Nucleus accumbens (tissue), 56 donors: ENCODE measurements at regions not wholly inside any gene's neighbourhood (a gene's known extent, or its start where the extent isn't known, plus 50 kb on each side); places are given as distances from the start of the nearest gene placed in this dataset.
A peak's percentile ranks its signal among the peaks of the same experiment; 100 is the strongest.
"Not testable (repeated sequence)": the region's sequence is repeated elsewhere in the genome, so short reads cannot be mapped to it uniquely, and the experiment has no call there.

Experiments used
- DNase-seq, 56 donors: peaks; one replicate each; lab custom pipeline; 2025; lab: John Stamatoyannopoulos, UW

DNA sequence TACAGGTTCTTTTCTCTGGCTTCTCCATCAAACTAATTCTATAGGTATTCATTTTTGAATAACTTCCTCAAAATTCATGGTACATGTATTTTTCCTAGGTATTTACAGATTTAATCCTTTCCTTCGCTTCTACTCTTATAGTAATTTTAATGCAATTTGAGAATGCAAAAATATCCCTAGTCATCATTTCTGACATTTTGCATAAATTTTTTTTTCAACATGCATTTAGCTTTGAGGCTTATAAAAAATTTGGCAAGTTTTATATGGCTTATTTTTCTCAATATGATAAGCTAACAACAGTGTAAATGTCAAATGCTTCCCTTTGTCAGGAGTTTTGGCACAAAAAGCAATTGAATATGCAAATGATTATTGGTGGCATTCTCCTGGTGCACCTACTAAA, 872.6 kb downstream of the FLRT2 start:
- no peak for DNase-seq

DNA sequence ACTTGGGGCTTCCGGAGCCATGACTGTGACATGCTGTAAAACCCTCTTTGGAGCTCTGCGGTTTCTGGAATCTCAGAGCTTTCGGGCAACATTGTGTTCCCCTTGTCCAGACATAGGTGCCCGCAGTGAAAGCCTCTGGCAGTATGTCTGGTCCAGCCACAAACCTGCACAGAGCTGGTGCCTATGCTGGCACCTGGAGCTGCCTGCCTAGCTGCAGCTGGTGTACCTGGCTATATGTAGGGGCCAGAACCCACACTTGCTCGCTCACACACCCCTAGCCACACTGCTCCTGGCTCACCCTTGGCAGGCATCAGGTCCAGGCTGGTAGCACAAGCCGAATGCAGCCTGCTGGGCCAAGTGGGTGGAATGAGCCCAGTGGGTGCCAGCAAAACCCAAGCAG, 861.1 kb downstream of the FLRT2 start:
- DNase-seq, result no peak

DNA sequence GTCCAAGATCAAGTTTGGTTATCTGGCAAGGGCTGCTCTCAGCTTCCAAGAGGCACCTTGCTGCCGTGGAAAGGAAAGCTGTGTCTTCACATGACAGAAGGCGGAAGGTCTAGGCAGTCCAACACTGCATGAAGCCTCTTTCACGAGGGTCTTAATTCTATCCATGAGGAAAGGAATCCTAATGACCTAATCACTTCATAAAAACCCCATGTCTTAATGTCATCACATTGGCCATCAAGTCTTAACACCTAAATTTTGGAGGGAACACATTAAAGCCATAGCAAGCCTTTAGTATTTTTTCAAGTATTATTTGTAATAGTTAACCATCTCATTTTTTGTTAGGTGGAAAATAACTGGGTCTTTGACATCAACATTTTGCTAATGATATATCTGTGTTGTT, 858.3 kb downstream of the FLRT2 start:
- no peak for DNase-seq

DNA sequence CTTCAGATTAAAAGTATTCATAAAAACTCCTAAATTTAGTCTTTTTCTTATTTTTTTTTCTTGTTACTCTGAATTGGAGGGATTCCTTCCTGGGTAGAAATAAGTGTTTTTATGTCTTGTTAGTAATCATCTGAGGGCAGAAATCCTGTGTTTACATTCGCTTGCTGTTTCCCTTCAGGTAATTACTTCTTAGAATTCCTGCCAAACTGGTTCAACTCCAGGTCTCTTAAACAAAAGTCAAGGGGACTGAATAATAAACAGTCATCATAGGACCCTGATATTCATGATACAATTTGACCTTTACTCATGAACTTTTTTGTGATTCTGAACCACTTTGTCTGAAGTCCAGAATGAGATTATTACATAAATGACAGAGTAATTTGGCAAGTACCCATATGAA, 843.9 kb downstream of the FLRT2 start:
- no peak for DNase-seq

DNA sequence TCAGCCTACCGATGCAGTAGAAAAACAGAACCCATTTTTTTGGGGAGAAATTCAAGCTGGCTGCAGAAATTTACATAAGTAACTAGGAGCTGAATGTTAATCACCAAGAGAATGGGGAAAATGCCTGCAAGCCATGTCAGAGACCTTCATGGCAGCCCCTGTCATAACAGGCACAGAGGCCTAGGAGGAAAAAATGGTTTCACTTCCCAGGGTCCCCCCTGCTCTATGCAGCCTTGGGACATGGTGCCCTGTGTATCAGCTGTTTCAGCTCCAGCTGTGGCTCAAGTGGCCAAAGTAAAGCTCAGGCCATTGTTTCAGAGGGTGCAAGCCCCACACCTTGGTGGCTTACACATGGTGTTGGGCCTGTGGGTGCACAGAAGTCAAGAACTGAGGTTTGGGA, 842.5 kb downstream of the FLRT2 start:
- no peak for DNase-seq

DNA sequence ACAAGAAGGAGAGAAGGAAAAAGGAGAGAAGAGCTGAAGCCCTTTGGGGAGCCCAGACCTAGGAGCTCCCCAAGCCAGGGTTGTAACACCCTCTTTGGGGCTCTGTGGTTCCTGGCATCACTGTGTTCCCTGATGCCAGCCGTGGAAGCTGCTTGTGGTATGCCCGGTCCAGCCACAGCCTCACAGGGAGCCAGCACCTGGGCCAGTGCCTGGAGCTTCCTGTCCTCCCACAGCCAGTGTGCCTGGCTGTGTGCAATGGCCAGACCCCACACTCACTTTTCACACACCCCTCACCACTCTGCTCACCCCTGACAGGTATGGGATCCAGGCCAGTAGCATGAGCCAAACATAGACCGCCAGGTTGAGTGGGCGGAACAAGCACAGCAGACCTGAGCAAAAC, 834.7 kb downstream of the FLRT2 start:
- no peak for DNase-seq

DNA sequence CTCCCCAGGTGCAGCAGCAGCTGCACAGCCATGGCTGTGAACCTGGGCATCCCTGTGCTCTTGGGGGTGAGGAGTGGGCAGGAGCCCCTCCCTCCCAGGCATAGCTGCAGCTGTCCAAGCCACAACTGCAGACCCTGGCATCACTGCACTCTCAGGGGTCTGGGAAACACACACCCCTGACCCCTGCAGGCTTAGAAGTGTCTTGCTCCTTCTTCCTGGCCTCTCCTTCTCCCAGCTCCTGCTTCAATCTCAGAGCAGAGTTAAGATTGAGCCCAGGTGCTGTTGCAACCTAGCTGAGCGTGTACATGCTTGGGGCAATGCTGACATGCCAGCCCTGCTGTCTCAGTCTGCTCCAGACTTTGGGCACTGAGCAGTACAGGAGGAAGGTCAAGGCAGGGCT, 833.6 kb downstream of the FLRT2 start:
- no peak for DNase-seq

DNA sequence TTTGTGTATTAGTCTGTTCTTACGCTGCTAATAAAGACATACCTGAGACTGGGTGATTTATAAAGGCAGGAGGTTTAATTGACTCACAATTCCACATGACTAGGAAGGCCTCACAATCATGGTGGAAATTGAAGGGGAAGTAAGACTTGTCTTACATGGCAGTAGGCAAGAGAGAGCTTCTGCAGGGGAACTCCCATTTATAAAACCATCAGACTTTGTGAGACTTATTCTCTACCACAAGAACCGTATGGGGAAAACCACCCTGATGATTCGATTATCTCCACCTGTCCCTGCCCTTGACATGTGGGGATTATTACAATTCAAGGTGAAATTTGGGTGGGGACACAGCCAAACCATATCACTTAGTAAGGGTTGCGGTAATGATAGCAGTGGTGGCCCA, 833.1 kb downstream of the FLRT2 start:
- DNase-seq, result no peak

DNA sequence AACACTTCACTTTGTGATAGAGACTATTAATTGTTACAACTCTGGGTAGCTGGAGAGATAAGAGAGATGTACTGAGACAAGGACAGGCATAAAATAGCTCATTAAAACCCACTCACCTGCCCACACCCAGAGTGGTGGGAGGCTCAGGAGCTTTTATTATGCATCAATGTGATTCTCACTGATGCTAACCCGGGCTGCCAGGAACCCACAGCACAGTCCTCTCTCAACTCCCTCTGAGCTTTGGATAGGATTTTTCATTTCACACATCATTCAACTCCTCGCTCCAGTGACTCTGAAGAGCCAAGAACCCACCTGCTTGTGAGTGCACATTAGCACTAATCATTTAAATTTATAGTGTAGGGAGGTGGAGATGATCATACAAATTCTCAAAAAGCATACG, 827.9 kb downstream of the FLRT2 start:
- peak in 8 of 56 donors; percentile 6 to 41 (median 9) for DNase-seq

DNA sequence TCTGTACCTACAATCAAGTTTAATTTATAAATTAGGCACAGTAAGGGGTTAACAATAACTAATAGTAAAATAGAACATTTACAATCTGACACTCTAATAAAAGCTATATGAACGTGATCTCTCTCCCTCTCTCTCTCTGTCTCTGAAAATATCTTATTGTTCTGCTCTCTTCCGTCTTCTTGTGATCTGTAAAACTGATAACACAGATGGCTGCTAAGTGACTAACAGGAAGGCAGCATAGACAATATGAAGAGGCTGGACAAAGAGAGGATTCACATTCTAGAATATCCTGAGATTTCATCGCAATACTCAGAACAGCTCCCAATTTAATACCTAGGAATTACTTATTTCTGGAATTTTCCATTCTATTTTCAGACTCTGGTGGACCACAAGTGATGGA, 827.2 kb downstream of the FLRT2 start:
- no peak for DNase-seq

DNA sequence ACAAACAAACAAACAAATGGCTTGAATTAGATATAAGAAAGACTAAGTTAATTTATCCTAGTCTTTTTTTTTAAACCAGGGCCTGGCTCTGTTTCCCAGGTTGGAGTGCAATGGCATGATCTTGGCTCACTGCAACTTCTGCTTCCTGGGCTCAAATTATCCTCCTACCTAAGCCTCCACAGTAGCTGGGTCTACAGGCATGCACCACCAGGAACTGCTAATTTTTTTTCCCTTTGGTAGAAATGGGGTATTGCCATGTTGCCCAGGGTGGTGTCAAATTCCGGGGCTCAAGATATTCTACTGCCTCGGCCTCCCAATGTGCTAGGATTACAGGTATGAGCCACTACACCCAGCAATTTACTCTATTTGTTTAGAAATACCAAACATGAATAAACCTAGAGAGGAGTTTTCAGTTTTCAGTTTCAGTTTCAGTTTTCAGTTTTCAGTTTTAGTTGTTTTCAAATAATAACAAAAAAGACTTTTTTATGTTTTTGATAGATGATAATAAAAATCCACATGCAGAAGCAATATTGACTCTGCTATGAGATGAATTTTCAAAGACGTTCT, 817.0 kb downstream of the FLRT2 start:
- no peak for DNase-seq

DNA sequence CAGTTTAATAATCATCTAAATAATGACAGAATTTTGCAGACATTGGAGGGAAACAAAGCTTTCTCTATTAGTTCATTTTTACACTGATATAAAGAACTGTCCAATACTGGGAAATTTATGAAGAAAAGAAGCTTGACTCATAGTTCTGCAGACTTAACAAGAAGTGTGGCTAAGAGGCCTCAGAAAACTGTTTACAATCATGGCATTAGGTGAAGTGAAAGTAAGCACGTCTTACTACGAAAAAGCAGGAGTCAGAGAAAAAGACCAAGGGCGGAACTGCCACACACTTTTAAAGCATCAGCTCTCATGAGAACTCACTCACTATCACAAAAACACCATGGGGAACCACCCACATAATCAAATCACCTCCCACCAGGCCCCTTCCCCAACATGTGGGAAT, 804.4 kb downstream of the FLRT2 start:
- no peak for DNase-seq

DNA sequence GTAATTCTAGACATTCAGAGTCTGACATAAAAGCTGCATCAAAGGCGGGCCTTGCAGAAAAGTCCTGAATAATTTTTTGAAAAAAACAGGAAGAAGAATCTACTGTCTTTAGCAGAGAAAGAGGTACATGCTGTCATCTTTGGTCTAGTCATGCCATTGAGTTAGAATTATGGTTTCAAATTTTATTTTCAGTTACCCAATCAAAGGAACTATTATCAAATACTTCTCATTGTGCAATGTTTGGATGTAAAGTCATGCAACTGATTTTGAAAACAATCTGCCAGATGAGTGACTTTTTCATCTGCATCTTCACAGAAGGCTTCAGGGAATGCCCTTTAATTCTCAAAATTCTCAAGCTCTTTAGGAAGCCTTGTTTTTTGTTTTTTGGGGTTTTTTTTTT, 803.5 kb downstream of the FLRT2 start:
- DNase-seq, result no peak

DNA sequence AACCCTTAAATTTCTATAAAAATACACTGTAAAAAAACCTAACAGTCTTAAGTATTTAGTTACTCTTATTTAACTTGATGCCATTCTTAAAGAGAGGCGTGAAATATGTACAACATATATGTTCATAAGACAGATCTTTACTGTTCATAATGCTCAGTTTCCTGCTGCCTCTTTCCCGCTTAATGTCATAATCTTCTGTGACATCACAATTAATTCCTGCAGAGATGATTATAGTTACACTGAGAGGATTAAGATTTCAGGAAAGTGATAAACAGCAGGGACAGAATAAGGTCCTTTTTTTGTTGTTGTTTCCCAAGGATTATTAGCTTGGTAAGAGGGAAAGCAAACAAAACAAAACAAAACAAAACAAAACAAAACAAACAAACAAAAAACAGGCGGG, 801.4 kb downstream of the FLRT2 start:
- no peak for DNase-seq

DNA sequence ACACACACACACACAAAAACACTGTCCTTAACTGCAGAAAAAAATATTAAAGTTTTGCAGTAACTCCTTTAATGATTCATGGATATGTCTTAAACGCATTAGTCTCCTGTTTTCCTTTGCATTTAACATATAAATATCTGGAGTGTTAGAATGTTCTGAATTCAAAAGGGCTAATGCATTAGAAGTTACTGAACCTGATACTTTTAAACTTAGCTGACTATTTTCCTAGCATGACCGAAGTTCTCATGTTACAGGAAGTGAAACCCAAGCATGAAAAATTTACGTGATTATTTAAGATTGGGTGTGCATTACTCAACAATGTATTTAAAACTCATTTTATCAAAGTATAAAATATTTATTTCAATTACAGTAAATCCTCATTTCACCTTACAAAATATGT, 791.2 kb downstream of the FLRT2 start:
- DNase-seq, result no peak

DNA sequence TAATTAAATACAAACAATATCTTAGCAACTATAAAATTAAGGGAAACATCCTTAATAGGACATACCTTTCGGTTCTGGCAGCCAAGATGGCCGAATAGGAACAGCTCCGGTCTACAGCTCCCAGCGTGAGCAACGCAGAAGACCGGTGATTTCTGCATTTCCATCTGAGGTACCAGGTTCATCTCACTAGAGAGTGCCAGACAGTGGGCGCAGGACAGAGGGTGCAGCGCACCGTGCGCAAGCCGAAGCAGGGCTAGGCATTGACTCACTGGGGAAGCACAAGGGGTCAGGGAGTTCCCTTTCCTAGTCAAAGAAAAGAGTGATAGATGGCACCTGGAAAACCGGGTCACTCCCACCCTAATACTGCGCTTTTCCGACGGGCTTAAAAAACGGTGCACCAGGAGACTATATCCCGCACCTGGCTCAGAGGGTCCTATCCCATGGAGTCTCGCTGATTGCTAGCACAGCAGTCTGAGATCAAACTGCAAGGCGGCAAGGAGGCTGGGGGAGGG, 782.3 kb downstream of the FLRT2 start:
- DNase-seq, result not testable (repeated sequence)

DNA sequence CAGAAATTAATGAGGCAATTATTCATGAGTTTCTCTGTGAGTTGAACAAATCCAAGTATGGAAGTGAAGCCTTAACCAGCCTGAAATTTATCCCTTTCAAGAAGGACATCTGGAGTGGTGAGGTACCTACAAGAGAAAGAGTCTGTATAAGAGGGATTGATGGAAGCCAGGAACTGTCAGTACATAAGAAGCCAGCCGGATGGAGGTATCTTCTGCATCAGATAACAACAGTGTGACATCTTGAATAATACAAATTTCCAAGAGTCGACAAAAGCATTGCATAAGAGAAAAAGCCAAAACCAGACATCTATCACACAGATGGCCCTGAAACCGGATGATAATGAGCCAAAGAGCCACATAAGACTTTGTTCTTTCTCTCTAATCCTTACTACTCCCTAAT, 781.2 kb downstream of the FLRT2 start:
- no peak for DNase-seq

DNA sequence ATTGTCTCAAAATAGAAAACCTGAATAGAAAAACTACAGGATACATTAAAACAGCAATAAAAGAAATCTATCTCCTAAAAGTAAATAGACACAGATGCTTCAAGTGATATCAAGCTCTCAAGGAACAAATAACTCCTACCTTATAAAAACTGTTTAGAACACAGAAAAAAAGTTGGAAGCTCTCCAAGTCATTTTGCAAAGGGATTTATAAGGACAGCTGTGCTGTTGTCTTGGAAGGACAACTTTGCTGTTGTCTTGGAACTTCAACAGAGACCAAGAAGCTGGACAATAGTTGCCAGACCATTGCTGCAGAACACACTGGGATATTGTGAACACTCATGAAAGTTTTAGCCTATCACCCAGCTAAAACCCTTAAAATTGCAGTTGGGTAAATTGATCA, 780.7 kb downstream of the FLRT2 start:
- no peak for DNase-seq

DNA sequence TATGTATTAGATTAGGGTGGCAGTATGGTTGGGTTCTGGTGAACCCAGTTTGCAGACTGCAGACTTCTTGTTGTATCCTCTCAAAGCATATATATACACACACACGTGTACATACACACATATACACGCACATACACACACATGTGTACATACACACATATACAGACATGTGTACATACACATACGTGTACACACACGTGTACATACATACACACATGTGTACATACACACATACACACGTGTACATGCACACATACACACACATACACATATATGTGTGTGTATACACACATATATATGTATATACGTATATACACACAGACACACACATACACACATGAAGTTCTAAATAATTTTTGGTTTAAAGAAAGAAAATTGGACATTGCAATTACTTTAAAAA, 780.2 kb downstream of the FLRT2 start:
- no peak for DNase-seq

DNA sequence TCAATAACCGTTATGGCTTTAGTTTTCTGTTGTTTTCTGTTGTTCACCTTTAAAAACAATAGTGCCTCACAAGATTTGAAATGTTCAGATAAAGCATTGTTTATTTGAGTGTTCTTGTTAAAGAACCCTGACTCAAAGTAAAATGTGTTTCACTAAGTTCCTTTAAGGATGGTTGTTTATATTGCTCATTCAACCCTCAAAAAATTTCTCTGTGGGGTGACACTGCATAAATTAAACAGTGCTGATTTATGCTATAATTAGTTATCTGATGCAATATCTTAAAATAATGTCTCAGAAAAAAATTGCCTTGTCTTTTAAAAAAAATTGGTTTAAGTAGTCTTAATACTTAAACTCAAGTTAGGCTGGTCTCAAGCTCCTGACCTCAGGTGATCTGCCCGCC, 775.1 kb downstream of the FLRT2 start:
- no peak for DNase-seq

DNA sequence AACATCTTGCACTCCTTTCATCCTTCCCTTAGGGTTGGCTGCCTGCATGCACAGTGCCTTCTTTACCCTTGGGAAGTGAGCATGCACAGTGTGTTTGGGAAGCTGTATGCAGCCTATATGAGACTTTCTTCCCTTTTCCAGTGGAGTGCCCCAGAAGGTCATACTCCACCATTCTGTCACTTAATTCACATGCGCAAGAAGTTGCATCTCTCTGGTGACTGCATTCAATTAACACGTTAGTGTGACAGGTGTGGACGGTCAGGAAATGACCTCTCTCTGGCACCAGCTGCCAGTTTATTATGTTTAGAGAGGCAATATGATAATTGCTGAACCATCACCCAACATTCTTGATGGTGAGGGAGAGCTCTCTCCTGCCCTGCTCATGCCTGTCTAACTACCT, 770.0 kb downstream of the FLRT2 start:
- DNase-seq, result no peak

DNA sequence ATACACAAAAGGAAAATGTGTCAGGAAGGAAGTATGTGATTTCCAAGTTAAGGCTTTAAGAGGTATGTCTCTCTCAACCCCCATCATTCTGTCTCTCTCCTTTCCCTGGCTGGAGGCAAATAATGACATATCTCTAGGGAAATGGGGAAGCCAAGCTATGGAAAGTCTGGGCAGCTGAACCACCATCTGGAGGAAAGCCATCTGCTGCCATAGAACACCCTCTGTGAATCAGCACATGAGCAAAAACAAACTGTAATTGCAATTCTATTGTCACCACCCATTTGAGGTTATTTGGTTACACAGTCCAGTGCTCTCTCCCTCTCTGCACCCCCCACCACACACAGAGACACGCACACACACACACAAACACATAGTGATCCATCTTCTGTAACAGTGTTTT, 766.2 kb downstream of the FLRT2 start:
- DNase-seq, result no peak

DNA sequence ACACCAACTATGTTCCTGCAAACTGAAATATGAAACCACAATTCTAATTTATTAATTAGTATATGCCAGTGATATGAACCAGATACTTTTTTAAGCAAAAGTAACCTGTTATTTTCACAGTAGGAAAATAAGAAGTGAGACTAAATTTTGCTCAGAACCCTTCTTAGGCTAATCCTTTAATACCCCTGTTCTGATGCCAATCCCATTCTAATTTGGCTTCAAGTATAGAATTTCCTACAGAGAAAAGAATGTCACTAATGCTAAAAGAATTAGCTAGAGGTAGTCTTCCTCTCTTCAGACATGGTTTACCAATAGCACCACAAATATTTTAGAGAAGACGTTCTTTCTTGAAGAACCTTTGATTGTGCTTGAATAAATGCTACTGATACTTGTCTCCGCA, 758.4 kb downstream of the FLRT2 start:
- no peak for DNase-seq
